SH-SY5Y (cell line): ENCODE measurements at regions not wholly inside any gene's neighbourhood (a gene's known extent, or its start where the extent isn't known, plus 50 kb on each side); places are given as distances from the start of the nearest gene placed in this dataset.

Experiments
- GATA2 ChIP-seq: IDR thresholded peaks from 2 replicates; pipeline ENCODE4 v1.6.1; 2011; ENCODE audit warnings: mild to moderate bottlenecking, low read depth, low read length
- GATA3 ChIP-seq: IDR thresholded peaks from 2 replicates; pipeline ENCODE4 v1.6.1; 2011; ENCODE audit warnings: low read depth, mild to moderate bottlenecking, low read length, moderate library complexity

DNA sequence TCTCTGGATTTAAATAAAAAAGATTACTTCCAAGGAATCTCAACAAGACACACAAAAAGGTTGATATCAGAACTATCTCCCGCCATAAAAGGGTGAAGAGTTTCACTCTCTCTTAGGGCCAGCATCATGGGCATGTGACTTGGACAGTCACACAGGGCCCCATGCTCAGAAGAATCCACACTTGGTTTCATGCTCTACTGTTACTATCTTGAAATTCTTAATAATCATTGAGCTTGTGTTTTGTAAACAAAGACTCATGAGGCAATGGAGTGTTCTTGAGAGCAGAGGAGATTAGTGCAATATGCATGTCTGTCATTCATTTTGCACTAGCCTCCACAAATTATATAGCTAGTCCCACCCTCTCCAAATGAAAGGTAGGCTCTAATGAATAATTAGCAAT, 58.4 kb downstream of the HMHB1 start:
- TF ChIP-seq GATA3: no peak
- no peak for TF ChIP-seq GATA2
